ENCODE measurements at regions not wholly inside any gene's neighbourhood (a gene's known extent, or its start where the extent isn't known, plus 50 kb on each side); places are given as distances from the start of the nearest gene placed in this dataset.

DNA sequence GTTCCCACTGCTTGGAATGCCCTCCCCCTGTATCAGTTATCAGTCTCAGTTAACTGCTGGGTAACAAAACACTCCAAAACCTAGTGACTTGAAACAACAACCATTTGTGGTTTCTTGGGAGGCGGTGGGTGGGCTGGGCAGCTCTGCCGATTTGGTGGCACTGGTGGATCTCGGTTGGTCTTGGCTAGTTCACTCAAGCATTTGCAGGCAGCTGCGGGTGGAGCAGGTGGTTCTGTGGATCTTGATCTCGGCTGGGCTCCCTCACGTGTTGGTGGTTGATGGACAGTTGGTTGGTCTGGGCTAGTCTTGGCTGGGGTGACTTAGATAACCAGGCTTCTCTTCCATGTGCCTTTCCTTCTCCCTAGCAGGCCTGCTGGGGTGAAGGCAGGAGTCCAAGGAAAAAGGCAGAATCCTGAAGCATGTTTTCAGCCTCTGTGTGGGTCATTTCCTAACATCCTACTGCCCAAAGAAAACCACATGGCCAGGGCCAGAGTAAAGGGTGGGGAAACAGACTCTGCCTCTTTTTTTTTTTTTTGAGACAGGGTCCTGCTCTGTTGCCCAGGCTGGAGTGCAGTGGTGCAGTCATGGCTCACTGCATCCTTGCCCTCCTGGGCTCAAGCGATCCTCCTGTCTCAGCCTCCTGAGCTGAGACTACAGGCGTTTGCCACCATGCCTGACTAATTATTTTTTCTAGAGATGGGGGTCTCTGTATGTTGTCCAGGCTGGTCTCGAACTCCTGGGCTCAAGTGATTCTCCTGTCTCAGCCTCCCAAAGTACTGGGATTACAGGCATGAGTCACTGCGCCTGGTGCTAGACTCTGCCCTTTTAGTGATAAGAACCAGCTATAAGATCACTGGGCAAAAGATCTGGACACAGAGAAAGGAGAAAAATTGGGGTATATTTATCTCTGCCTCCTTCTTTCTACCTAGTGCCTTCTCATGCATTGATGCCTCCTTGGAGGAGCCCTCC, 183.7 kb downstream of the RGS3 start:
- no peak for DNase-seq (ENCODE audit: low read depth)

DNA sequence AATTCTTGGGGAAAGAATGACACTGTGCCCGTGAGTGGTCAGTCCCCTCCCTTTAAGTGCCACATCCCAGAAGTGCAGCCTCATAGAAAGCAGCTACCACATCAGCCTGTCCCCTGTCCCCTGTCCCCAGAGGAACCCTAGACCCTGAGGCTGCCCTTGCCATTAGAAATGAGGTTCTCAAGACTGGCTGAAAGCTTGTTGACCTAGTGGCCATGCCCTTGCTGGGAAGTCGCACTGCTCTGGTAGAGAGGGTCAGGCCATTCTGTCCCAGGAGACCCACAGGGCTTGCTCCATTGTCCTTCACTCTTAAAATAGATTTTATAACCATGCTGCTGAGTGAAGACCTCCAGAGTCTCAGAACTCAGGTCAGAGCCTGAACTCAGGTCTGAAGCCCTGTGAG, 184.5 kb downstream of the RGS3 start:
- DNase-seq (ENCODE audit: low read depth), result no peak

DNA sequence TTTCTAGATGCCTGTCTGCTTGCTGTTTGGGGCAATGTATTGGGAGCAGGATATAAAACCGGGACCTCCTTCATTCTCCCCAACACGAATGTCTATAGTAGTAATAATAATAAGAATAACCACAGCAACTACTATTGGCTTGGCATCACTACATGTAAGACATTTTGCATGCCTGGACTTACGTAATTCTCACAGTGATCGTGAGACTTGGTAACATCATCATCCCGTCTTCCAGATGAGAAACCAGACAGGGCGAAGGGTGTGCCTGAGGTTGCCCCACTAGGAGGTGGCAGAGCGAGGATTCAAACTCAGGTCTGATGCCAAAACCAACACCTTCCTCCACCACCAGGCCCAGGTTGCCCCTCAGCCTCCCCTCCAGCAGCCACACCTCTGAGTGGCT, 185.1 kb downstream of the RGS3 start:
- no peak for DNase-seq (ENCODE audit: low read depth)

DNA sequence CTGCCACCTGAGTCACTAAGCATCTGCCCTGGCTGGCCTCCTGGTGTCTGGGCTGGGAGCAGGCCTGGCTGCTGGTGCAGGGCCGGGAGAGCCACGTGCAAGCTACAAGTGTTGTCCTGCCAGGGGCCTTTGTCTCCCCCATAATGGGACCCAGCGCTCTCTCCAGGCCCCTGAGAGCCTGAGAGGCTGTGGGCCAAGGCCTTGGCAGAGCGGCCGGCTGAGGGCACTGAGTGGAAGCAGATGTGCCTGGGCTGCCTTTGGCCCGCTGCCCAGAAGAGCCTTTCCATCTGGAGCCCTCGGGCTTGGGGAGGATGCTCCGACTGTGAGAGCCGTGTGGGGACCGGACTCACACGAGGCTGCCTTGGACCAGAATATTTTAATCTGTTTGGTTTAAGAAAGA, 185.5 kb downstream of the RGS3 start:
- no peak for DNase-seq (ENCODE audit: low read depth)

DNA sequence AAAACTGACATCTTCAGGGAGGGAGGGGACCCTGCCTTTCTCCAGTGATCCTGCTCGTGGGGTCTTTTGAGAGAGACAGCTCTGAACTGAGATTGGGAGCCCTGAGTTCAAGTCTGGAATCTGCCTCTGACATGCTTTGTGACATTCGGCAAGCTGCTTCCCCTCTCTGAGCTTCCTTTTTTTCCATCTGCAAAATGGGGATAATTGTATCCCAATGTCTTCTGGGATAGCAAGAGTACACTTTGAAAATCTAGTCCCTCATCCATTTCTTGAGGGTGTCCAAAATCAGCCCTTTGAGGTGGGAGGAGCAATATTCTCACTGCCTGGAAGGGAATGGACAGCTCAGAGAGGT, 186.3 kb downstream of the RGS3 start:
- DNase-seq (ENCODE audit: low read depth), result no peak

DNA sequence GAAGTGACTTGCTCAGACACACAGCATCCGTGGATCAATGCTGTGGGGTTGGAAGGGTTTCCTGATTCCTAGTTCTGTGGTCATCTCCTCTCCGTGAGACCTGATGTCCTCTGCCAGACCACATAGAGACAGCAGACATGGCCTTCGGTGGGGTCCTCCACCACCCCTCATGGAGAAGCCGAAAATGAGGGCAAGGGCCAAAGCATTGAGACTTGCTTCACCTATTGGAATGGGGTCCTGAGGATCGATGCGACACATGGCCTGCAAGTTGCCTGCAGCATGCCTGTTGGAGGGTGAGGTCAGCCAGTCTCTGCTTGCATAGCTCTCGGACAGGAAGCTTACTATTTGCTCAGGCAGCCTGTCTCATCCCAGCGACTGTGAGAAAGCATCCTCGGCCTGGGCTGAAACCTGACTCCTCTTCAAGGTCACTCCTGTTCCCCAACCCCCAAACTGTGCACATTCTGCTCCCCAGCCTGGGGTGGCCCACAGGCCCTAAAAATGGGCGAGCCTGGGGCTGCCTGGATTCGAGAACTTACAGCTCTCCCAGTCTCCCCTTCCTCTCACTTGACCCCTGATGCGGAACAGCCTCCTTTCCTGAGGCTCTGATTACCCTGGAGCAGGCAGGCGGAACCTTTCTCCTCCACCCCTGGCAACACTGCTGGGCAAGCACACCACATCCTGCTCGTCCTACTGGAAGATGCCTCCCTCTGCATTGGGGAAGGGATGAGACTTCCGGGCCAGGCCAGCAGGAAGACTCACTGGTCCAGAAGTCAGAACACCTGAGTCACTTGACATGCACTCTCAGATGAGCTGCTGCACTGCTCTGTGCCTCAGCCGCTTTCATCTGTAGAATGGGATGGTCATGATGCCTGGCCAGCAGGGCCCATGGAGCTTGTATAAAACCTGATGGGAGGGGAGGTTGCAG, 186.9 kb downstream of the RGS3 start:
- DNase-seq (ENCODE audit: low read depth), result no peak

DNA sequence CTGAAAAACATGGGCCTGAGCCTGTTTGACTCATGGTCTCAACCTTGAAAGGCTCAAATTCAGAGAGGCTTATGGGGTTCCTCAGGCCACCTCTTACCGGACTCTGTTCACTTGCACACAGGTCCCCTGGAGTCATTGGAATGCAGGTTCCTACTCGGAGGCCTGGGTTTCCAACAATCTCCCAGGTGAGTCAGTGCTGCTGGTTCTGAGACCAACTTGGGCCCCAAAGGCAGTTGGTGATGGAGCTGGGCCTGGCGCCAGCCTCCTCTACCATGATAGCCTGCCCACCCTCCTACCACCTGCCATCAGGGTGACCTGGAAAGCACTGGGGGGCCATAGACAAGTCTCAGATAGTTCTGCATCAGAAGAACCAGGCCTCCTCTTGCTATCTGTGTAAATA, 188.4 kb downstream of the RGS3 start:
- DNase-seq (ENCODE audit: low read depth), result no peak

DNA sequence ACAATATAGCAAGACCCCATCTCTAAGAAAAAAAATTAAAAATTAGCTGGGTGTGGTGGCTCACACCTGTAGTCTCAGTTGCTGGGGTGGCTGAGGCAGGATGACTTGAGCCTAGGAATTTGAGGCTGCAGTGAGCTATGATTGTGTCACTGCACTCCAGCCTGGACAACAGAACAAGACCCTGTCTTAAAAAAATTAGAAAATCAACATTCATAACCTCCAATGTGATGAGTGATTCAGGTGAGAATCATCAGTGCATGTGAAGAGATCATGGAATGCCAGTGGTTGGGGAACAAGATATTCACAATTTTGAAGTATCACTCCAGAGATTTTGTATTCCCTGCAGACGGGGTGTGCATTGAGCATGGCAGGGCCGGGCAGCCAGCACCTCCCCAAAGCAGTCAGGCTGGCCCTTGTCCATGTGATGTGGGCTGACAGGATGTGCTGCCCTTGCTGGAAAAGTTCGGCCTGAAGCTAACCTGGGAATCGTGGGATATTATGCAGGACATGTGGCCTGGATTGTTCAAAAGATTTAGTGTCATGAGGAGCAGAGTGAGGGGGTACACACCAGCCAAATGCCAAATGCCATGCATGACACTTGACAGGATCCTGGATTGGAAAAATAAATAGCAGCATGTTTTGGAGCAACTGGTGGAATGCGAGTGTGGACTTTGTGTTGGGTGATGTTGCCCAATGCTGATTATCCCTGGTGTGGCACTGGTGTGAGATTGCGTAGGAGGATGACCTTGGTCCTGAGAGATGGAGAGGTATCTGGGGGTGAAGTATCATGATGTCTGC, 189.0 kb downstream of the RGS3 start:
- no peak for DNase-seq (ENCODE audit: low read depth)

DNA sequence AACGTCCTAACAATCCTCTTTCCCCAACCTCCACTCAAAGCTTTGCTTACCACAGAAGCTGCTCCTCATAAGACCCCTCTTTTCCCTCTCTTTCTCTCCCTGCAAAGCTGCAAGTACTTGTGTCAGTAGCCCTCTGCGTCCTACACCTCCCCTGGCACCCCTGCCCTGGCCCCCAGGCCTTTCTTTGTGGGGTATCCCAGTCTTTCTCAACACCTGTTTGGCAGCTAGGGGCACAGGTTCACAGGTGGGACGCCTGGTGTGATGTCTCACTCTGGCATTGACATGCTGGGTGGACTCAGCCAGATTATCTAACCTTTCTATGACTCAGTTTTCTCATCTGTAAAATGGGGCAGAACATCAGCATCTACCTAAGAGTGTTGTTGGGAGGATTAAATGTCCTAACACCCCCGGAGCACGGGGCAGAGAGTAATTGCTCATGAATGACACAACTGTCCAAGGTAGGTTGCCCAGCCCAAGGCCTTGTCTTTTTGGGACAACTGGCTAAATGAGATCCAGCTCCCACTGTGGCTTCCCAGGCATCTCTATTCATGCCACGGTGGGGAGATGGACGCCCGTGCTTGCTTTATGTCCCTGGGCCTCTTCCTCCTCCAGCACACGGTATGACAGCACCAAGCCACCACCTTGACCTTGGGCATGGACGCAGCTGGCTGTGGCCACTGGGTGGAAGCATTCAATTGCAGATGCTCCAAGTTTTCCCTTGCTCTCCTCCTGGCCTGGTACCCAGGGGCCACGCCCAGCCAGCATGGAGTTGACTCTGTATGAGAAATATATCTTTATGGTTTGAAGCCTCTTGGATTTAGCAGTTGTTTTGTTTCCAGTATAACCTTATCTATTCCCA, 190.4 kb downstream of the RGS3 start:
- no peak for DNase-seq (ENCODE audit: low read depth)

DNA sequence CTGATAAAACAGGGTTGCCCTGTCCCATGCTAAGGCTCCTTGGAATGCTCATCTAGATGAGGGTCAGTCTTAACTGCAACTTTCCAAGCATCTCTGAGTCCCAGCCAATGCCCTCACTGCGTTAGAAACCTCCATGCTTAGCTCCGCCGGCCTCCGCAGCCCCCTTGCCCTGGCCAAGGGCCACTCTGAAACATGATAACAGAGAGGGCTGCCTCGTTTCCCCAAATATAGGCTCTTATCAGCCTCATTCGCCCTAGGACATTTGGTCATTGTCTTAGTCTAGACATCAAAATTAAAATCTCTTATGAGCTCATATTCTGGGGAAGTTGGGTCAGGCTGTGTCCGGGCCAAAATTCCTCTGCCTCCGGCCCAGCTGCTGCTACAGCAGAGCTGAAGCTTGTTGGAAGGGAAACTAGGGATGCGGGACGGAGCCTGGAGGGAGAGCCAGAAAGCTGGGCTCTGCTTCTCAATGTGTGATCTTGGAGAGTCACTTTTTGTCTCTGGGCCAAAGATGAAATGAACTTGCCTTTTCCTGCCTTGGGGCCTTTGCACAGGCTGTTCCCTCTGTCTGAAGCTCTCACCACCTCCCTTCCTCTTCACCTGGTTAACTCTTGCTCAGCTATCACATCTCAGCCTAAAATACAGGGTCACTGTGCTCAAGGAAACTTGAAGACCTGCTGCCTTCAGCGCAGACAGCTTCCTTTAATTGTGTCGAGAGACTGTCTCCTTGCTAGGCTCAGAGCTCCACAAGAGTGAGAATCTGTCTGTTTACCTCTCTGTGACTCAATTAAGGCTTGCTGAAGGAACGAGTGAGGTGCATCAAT, 191.3 kb downstream of the RGS3 start:
- peak; percentile 82 for DNase-seq (ENCODE audit: low read depth)

DNA sequence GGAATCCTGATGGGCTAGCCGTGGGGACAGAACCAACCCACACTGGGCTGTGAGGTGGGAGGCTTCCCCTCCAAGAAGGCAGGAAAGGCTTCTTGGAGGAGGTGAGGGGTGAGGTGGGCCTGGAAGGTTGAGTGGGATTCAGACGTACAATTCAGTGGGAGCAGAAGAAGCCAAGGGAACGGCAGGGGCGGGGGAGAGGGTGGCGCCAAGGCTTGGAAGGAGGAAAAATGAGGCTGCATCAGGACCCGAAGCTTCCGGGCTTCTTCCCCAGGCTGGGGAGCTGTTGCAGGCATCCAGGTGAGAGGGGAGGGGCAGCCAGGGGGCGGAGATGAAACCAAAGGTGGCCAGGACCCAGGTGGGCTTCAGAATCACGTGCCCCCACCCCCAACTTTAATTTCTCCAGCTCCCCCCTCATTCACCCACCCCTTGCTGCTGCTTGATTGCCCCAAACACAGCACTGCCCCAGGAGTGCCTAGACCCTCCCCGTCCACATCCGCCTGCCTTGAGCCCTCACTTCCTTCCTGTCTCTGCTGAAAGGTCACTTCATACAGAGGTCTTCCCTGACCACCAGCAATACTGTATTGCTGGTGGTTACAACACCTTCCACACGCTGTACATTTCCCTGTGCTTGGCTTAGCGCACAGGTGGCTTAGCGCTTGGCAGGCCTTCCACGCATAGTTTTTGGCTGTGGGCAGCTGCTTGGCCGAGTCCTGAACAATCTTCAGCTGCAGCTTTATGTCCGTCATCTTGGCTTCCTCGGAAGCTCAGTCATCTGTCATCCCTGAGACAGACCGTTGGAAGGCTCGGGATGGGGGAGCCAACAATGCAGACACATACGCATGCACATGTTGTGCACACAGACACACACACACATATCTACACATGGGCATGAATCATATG, 193.5 kb downstream of the RGS3 start:
- no peak for DNase-seq (ENCODE audit: low read depth)

DNA sequence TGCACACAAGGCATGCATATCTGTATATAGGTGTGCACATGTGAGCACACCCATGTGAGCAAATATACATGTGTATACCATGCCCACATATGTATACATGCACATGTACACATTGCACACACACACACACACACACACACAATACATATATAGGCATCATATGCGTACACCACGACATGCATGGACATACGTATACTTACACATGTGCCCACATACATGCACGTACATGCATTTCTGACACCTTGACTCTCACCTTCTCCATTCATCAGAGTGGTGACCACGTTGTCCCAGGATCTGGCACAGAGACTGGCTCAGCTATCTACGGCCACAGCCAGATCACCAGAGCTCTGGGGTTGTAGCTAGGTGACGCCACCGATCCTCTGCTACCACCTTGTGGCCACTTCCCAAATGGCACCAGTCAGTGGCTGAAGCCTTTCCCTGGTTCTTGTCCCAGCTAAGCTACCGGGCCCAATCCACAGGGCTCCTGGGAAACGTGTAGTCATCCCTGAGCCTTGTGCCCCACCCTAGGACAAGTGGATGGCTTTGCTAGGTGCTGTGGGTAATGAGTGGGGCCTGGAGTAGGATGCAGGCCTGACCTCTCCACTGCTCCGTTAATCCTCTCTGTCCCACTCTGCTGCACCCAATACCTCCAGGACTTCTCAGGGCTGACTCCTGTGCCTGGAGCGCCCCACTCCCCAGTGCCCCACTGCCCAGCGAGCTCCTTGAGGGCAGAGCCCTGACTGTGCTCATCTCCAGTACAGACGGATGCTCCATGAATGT, 194.4 kb downstream of the RGS3 start:
- peak; percentile 57 for DNase-seq (ENCODE audit: low read depth)

DNA sequence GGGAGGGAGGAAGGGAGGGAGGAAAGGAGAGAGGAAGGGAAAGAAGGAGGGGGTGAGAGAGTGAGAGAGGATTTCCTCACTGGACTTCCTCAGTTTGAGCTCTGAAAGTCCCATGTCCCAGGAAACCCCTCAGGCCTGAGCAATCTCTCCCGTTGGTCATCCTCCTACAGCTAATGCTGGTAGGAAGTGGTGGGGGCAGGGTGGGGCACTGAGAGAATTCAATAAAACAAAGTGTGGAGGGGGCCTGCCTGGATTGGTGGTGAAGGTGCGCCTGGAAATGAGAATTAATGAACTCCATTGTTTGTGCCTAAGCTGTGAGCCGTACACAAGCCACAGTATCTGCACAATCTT, 195.0 kb downstream of the RGS3 start:
- no peak for DNase-seq (ENCODE audit: low read depth)

DNA sequence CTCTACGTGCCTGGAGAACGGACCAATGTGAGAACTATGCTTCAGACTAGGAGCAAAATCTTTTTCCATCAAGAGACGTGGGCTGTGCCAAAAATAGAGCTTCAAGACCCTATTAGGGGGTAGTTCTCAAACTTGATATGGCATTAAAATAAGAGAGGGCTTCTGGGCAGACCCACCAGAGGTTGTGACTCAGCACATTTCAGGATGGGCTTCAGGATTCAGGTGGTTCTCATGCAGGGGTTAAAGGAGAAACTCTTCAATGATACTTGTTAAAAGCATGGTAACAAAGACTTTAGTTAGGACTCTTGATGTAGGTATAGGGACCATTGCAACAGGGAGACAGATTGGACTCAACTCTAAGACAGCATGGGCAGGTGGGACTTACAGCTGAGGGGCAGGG, 195.5 kb downstream of the RGS3 start:
- no peak for DNase-seq (ENCODE audit: low read depth)

DNA sequence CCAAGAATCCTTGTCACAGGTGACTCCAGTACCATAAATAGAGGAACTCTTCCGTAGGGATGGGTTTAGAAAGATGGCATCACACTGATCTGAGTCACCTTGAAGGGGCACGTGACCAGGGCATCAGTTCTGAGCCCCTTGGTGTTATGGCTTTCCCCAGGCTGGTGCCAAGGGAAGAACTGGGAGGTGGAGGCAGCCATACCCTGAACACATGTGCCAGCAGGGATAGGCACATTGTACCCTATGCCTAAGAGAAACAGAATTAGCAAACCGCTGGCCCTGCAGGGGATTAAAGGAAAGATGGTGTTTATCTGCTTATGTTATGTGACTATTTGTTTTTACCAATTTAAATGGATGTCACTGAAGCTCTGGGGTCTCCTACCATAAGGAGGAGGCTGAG, 196.2 kb downstream of the RGS3 start:
- no peak for DNase-seq (ENCODE audit: low read depth)

DNA sequence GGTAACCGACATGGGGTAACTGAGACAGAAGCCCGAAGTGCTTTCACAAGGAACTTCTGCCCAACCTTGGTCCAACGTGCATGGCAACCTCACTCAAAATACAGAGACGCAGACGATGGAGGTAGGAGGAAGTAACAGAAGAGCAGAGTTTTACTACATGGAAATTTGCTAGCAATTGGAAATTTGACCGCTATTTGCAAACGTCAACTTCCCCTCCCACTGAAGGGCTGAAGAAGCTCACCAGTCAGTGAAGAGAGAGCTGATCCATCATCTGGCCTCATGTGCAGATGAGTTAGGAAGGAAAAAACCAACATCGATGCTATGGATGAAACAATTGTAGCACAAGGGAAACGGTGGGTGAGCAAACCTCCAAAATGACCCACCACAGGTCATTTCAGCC, 196.7 kb downstream of the RGS3 start:
- DNase-seq (ENCODE audit: low read depth), result no peak

DNA sequence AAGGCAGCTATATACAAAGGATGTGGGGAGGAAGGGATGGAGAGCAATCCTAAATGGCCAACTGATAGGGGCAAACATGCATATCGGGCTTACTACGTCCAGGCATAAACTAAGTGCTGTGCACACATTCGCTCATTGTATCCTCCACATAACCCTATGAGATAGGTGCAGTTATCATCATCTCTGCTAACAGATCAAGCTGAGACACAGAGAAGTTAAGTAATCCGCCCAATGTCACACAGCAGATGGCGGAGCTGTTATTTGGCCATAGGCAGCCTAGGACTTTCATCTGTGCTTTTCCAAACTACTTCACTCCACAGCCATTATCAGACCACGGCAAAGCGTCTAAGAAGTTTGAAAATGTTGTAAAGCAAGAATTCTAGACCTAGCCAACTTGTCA, 197.5 kb downstream of the RGS3 start:
- DNase-seq (ENCODE audit: low read depth), result no peak

DNA sequence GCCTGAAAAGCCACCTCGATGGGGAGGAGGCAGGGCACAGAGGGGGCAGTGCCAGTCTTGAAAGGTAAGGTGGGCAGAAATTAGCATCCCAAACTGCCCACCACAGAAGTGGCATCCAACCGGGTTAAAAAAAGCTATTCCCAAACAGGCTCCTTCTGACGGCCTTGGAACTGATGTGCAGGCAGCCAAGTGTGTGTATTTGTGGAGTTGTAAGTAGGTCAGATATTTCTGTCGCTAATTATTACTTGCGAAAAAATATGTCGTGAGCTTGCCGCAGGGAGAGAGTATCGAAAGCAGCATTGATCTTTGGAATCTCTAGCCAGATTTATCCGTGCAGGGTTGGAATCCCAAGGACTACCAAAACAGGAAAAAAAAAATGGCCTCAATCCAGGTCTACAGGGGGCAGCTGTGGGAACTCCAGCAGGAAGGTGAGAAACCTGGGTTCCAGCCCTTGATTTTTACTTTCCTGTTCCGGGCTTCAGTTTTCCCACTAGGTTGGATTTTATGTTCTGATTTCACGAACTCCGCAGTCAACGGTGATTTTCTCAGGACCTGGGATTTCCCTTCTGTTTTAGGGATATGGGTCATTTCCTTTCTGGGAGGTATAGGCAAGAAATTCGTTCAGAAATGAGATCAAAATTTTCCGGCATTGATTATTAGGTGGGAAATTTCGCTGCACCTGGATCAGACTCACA, 200.8 kb downstream of the RGS3 start:
- no peak for DNase-seq (ENCODE audit: low read depth)
